K562 (cell line): ENCODE measurements at regions not wholly inside any gene's neighbourhood (a gene's known extent, or its start where the extent isn't known, plus 50 kb on each side); places are given as distances from the start of the nearest gene placed in this dataset.
A peak's percentile ranks its signal among the peaks of the same experiment; 100 is the strongest.

Experiments
- CREB3 ChIP-seq: fragments of 450-650 bp; conservative IDR thresholded peaks from 2 replicates; pipeline ENCODE4 v1.6.1; 2016; ENCODE audit warnings: missing genetic modification characterization, low read depth, mild to moderate bottlenecking, missing compliant biosample characterization, moderate library complexity
- CTBP1 ChIP-seq: fragments of 450-650 bp; IDR thresholded peaks from 2 replicates; pipeline ENCODE4 v1.6.1; 2016; ENCODE audit warnings: borderline replicate concordance
- EP300 ChIP-seq: IDR thresholded peaks from 2 replicates; pipeline ENCODE4 v1.6.1; 2012; ENCODE audit warnings: low read length, improper control_type of control experiment
- NR2F6 ChIP-seq: fragments of 450-650 bp; formaldehyde crosslinking; IDR thresholded peaks from 2 replicates; pipeline ENCODE4 v1.4.0; 2020; ENCODE audit warnings: mild to moderate bottlenecking
- RAD21 ChIP-seq, 2 experiments: fragments of 250-450 bp in 1 of 2; fragments of 450-650 bp in 1 of 2; sonication (Bioruptor Pico) in 1 of 2; formaldehyde crosslinking in 1 of 2; IDR thresholded peaks in 1 of 2; conservative IDR thresholded peaks in 1 of 2; 2 replicates each; pipeline versions ENCODE4 v1.4.0 to v1.8.0; 2020 to 2022; ENCODE audit warnings: mild to moderate bottlenecking in 2 of 2, moderate library complexity in 1 of 2
- ZNF324 ChIP-seq: fragments of 250-450 bp; sonication (Bioruptor Pico); IDR thresholded peaks from 2 replicates; pipeline ENCODE4 v1.4.0; 2020; ENCODE audit warnings: mild to moderate bottlenecking
- TF ChIP-seq, protein P1 (sequence below), 2 experiments: fragments of 450-650 bp in 1 of 2; sonication (generic) in 1 of 2; formaldehyde crosslinking in 1 of 2; IDR thresholded peaks; 2 replicates each; pipeline versions ENCODE4 v1.7.1 to v1.9.0; 2016 to 2022; ENCODE audit warnings: inconsistent platforms in 1 of 2, mild to moderate bottlenecking in 1 of 2, missing genetic modification reagents in 1 of 2

GRCh38 chrX:63475200-63475599 lies 124.1 kb upstream of the SPIN4 start (continued):
- no peak for TF ChIP-seq RAD21 (CRISPR knock-in tag; conservative IDR thresholded peaks at IDR 0.05 in 1 of 2, IDR thresholded peaks at IDR 0.05 in 1 of 2)
- no peak for TF ChIP-seq ZNF324 (CRISPR knock-in tag)
- TF ChIP-seq, protein P1, sequence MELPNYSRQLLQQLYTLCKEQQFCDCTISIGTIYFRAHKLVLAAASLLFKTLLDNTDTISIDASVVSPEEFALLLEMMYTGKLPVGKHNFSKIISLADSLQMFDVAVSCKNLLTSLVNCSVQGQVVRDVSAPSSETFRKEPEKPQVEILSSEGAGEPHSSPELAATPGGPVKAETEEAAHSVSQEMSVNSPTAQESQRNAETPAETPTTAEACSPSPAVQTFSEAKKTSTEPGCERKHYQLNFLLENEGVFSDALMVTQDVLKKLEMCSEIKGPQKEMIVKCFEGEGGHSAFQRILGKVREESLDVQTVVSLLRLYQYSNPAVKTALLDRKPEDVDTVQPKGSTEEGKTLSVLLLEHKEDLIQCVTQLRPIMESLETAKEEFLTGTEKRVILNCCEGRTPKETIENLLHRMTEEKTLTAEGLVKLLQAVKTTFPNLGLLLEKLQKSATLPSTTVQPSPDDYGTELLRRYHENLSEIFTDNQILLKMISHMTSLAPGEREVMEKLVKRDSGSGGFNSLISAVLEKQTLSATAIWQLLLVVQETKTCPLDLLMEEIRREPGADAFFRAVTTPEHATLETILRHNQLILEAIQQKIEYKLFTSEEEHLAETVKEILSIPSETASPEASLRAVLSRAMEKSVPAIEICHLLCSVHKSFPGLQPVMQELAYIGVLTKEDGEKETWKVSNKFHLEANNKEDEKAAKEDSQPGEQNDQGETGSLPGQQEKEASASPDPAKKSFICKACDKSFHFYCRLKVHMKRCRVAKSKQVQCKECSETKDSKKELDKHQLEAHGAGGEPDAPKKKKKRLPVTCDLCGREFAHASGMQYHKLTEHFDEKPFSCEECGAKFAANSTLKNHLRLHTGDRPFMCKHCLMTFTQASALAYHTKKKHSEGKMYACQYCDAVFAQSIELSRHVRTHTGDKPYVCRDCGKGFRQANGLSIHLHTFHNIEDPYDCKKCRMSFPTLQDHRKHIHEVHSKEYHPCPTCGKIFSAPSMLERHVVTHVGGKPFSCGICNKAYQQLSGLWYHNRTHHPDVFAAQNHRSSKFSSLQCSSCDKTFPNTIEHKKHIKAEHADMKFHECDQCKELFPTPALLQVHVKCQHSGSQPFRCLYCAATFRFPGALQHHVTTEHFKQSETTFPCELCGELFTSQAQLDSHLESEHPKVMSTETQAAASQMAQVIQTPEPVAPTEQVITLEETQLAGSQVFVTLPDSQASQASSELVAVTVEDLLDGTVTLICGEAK (IDR thresholded peaks at IDR 0.05) = no peak
- TF ChIP-seq, protein P1 (CRISPR knock-in tag; IDR thresholded peaks at IDR 0.05) = no peak
- no peak for TF ChIP-seq CTBP1
- no peak for TF ChIP-seq NR2F6 (CRISPR knock-in tag)
- TF ChIP-seq CREB3 = no peak
- 0 out of 2 replicates have a peak, but pooled peaks have one; percentile 11 for TF ChIP-seq EP300
